Heart left ventricle (tissue), 13 donors: ENCODE measurements at regions not wholly inside any gene's neighbourhood (a gene's known extent, or its start where the extent isn't known, plus 50 kb on each side); places are given as distances from the start of the nearest gene placed in this dataset.

Source experiments
- POLR2A ChIP-seq, 2 donors: fragments of 450-650 bp; IDR thresholded peaks; one replicate each; pipeline ENCODE4 v1.6.1; 2017; ENCODE audit warnings: antibody characterized with exemption in 2 of 2, mild to moderate bottlenecking in 2 of 2, moderate library complexity in 2 of 2
- TF ChIP-seq, protein P1 (sequence below), 12 donors: fragments of 200-600 bp; sonication (generic) in 4 of 12; IDR thresholded peaks; one replicate each; pipeline versions ENCODE4 v1.5.0 to v1.8.0; 2018 to 2022; ENCODE audit warnings: antibody characterized with exemption in 12 of 12, mild to moderate bottlenecking in 5 of 12
- donor health status: ischemic (EF 13 %, LVEDD 7.1; RV severe dilation, severe dysfunction).
- donor health status: DM: no; HTN: yes; CAD: no.
- donor health status: DM: no; HTN: no; CAD: no.
- donor health status: ischemic (EF 25% LVEDD 6.9; RV normal size, moderate dysfunction).
- donor health status: ischemic (EF 25% LVEDD 5.7; RV mildly dilated, moderate dysfunction).
- donor health status: ischemic (EF 35%, LVEDD 5.7; RV mildly dilated, moderate dysfunction).
- donor health status: nonischemic (EF 11% LVEDD 7.7; RV severe dilation, severe dysfunction).
- donor health status: DM: yes; HTN: yes; CAD: no.
- donor health status: PGD.
- donor health status: ischemic (EF 29% LVEDD 5.4; RV normal size, mild dysfunction).
- donor health status: nonischemic (EF 23%, LVEDD 6.1; RV moderate dilation, normal function).

DNA sequence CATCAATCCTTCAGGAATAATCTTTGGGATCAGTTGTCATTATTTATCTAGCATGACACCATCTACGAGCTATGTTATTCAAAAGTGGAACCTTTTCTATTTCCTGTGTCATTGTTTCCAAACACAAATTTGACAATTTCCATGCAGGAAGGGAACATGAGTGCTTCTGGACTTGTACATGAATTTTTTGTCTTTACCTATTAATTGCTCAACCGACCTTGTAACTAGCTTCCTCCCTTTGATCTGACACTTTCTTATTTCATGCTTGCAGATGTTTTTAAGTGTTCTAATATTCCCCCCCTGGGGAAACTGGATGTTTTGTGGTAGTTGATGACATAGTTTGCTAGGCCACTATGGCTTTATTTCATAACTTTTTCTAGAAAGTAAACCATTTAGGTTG is 139.4 kb downstream of the BMP2 start:
- TF ChIP-seq, protein P1, sequence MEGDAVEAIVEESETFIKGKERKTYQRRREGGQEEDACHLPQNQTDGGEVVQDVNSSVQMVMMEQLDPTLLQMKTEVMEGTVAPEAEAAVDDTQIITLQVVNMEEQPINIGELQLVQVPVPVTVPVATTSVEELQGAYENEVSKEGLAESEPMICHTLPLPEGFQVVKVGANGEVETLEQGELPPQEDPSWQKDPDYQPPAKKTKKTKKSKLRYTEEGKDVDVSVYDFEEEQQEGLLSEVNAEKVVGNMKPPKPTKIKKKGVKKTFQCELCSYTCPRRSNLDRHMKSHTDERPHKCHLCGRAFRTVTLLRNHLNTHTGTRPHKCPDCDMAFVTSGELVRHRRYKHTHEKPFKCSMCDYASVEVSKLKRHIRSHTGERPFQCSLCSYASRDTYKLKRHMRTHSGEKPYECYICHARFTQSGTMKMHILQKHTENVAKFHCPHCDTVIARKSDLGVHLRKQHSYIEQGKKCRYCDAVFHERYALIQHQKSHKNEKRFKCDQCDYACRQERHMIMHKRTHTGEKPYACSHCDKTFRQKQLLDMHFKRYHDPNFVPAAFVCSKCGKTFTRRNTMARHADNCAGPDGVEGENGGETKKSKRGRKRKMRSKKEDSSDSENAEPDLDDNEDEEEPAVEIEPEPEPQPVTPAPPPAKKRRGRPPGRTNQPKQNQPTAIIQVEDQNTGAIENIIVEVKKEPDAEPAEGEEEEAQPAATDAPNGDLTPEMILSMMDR (IDR thresholded peaks at IDR 0.05): no peak
- no peak for TF ChIP-seq POLR2A (IDR thresholded peaks at IDR 0.05)
